Thyroid gland (tissue), 4 donors: ENCODE measurements at regions not wholly inside any gene's neighbourhood (a gene's known extent, or its start where the extent isn't known, plus 50 kb on each side); places are given as distances from the start of the nearest gene placed in this dataset.

ENCODE experiments used
- DNase-seq, 2 donors: peaks; one replicate each; pipeline ENCODE4 v3.0.0-alpha.2; 2019
- H3K27ac ChIP-seq, 3 donors: fragments of 200-600 bp; sonication (generic); 1 replicate in 2 of 3; 2 replicates in 1 of 3; pipeline ENCODE4 v1.5.1; 2016 to 2019; ENCODE audit warnings: mild to moderate bottlenecking in 1 of 3, moderate library complexity in 1 of 3
- H3K27me3 ChIP-seq: fragments of 200-600 bp; sonication (generic); one replicate; pipeline ENCODE4 v1.5.1; 2019
- H3K36me3 ChIP-seq, 2 donors: fragments of 200-600 bp; sonication (generic); one replicate each; pipeline ENCODE4 v1.5.1; 2016 to 2019
- H3K4me1 ChIP-seq, 2 donors: fragments of 200-600 bp; sonication (generic); one replicate each; pipeline ENCODE4 v1.5.1; 2017 to 2019
- H3K4me3 ChIP-seq, 3 donors: fragments of 200-600 bp; sonication (generic); replicated peaks in 1 of 3; 1 replicate in 2 of 3; 2 replicates in 1 of 3; pipeline ENCODE4 v1.5.1; 2016; ENCODE audit warnings: mild to moderate bottlenecking in 1 of 3
- H3K9me3 ChIP-seq: fragments of 200-600 bp; sonication (generic); one replicate; pipeline ENCODE4 v1.5.1; 2017
- CTCF ChIP-seq, 6 experiments: fragments of 200-600 bp in 3 of 6; fragments of 450-650 bp in 3 of 6; sonication (generic) in 3 of 6; IDR thresholded peaks; one replicate each; pipeline ENCODE4 v1.5.1; 2016 to 2019; ENCODE audit warnings: antibody characterized with exemption in 6 of 6, mild to moderate bottlenecking in 2 of 6, inconsistent platforms in 1 of 6, moderate library complexity in 1 of 6
- POLR2A ChIP-seq, 2 donors: fragments of 450-650 bp; IDR thresholded peaks; one replicate each; pipeline ENCODE4 v1.6.1; 2017; ENCODE audit warnings: antibody characterized with exemption in 2 of 2, mild to moderate bottlenecking in 2 of 2, moderate library complexity in 1 of 2
- WGBS, 2 donors: methylation state at CpG; one replicate each; pipeline ENCODE4 v1.1.5; 2017; 5-methylcytosine and 5-hydroxymethylcytosine counted together
- intact Hi-C: fragments of 100-400 bp; cut with DNase I; formaldehyde crosslinking; loops from one replicate; pipeline ENCODE4 v1.15.1; 2023

GRCh38 chr13:59247171-59247570 lies 916.6 kb downstream of the DIAPH3 start:
- Histone ChIP-seq H3K4me3 (no peak overlapping the region), H3K27me3 (no peaks in the 10 kb centered on the region), H3K9me3 (no peaks in the 10 kb centered on the region), H3K4me1 (no peaks in the 10 kb centered on the region), H3K27ac (no peak overlapping the region), H3K36me3 (no peaks in the 10 kb centered on the region)
- TF ChIP-seq POLR2A (IDR thresholded peaks at IDR 0.05) (no peak), CTCF (IDR thresholded peaks at IDR 0.05) (no peak)
- WGBS, 2 donors = 63 to 71% methylated on average over 5 of the region's 5 CpGs
- DNase-seq = peak; percentile 26 to 35
- intact Hi-C loops = no loop called here

- WGBS, 2 donors = 86 to 90% methylated on average over 5 of the region's 5 CpGs
- H3K9me3 ChIP-seq = no peaks in the 10 kb centered on the region
- TF ChIP-seq CTCF (IDR thresholded peaks at IDR 0.05) (no peak), POLR2A (IDR thresholded peaks at IDR 0.05) (no peak)
- DNase-seq = no peak
- H3K4me3 ChIP-seq = no peak overlapping the region
- H3K27ac ChIP-seq = no peak overlapping the region
- H3K4me1 ChIP-seq = no peaks in the 10 kb centered on the region
- no peaks in the 10 kb centered on the region for H3K27me3 ChIP-seq
- intact Hi-C loops = no loop called here
- no peaks in the 10 kb centered on the region for H3K36me3 ChIP-seq
These were observed 913.2 kb downstream of the DIAPH3 start for GRCh38 chr13:59250336-59251189.

GRCh38 chr13:59259165-59260000 lies 904.3 kb downstream of the DIAPH3 start:
- DNase-seq = no peak
- Histone ChIP-seq H3K27ac (no peak overlapping the region), H3K4me3 (no peak overlapping the region), H3K36me3 (no peaks in the 10 kb centered on the region), H3K9me3 (no peaks in the 10 kb centered on the region), H3K4me1 (peaks cover 0 to 5% of the 10 kb centered on the region in 2 donors), H3K27me3 (no peaks in the 10 kb centered on the region)
- WGBS, 2 donors = 93 to 96% methylated on average over 9 of the region's 9 CpGs
- intact Hi-C loops = no loop called here
- TF ChIP-seq POLR2A (IDR thresholded peaks at IDR 0.05) (no peak), CTCF (IDR thresholded peaks at IDR 0.05) (no peak)

GRCh38 chr13:59261928-59262488 lies 901.7 kb downstream of the DIAPH3 start:
- no peaks in the 10 kb centered on the region for H3K36me3 ChIP-seq
- peak; percentile 45 to 47 for DNase-seq
- TF ChIP-seq POLR2A (IDR thresholded peaks at IDR 0.05) = no peak
- TF ChIP-seq CTCF (IDR thresholded peaks at IDR 0.05) = peak in 4 of 6 experiments; percentile 10 to 58 (median 56)
- intact Hi-C loops = no loop called here
- 33 to 45% methylated on average over 4 of the region's 4 CpGs for WGBS, 2 donors
- H3K4me3 ChIP-seq = no peak overlapping the region
- no peak overlapping the region for H3K27ac ChIP-seq
- no peaks in the 10 kb centered on the region for H3K9me3 ChIP-seq
- H3K4me1 ChIP-seq = peaks cover 0 to 5% of the 10 kb centered on the region in 2 donors
- no peaks in the 10 kb centered on the region for H3K27me3 ChIP-seq
